ENCODE measurements at regions not wholly inside any gene's neighbourhood (a gene's known extent, or its start where the extent isn't known, plus 50 kb on each side); places are given as distances from the start of the nearest gene placed in this dataset.

GRCh38 chrX:40501164-40501855 is 79.5 kb upstream of the ATP6AP2 start:
- H3K27ac Mint-ChIP-seq, result no peak overlapping the region
- H3K36me3 Mint-ChIP-seq, result no peaks in the 10 kb centered on the region
- H3K27me3 Mint-ChIP-seq, result peaks cover 20% of the 10 kb centered on the region
- no peak overlapping the region for H3K4me3 Mint-ChIP-seq
- no peaks in the 10 kb centered on the region for H3K4me1 Mint-ChIP-seq
- no peak for ATAC-seq
- H3K9me3 Mint-ChIP-seq, result no peaks in the 10 kb centered on the region

GRCh38 chrX:40496728-40497127 is 84.0 kb upstream of the ATP6AP2 start:
- Mint-ChIP-seq H3K36me3 (no peaks in the 10 kb centered on the region), H3K27ac (no peak overlapping the region), H3K4me3 (no peak overlapping the region), H3K27me3 (peaks cover 20% of the 10 kb centered on the region), H3K9me3 (no peaks in the 10 kb centered on the region), H3K4me1 (no peaks in the 10 kb centered on the region)
- no peak for ATAC-seq

GRCh38 chrX:40495659-40496058 is 85.1 kb upstream of the ATP6AP2 start:
- no peaks in the 10 kb centered on the region for H3K36me3 Mint-ChIP-seq
- H3K9me3 Mint-ChIP-seq, result no peaks in the 10 kb centered on the region
- no peak overlapping the region for H3K27ac Mint-ChIP-seq
- no peak overlapping the region for H3K4me3 Mint-ChIP-seq
- H3K27me3 Mint-ChIP-seq, result peaks cover 20% of the 10 kb centered on the region
- no peak for ATAC-seq
- H3K4me1 Mint-ChIP-seq, result no peaks in the 10 kb centered on the region

GRCh38 chrX:40494005-40494404 is 86.8 kb upstream of the ATP6AP2 start:
- no peaks in the 10 kb centered on the region for H3K36me3 Mint-ChIP-seq
- H3K9me3 Mint-ChIP-seq, result no peaks in the 10 kb centered on the region
- H3K4me3 Mint-ChIP-seq, result no peak overlapping the region
- no peak for ATAC-seq
- no peak overlapping the region for H3K27ac Mint-ChIP-seq
- H3K27me3 Mint-ChIP-seq, result peaks cover 9% of the 10 kb centered on the region
- H3K4me1 Mint-ChIP-seq, result no peaks in the 10 kb centered on the region

DNA sequence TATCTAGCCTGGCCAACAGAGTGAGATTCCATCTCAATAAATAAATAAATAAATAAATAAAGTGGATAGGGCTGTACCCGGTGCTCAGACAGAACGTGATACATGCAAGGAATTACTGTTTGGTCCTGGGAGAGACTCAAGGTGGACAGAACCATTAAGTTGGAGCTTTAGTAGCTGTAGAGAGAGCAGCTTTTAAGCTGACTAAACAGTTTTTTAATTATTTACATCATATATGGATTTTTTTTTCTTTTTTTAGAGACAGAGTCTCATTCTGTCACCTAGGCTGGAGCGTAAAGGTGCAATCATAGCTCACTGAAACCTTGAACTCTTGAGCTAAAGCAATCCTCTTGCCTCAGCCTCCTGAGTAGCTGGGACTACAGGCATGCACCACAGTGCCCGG is 92.5 kb upstream of the ATP6AP2 start:
- no peak overlapping the region for H3K4me3 Mint-ChIP-seq
- H3K27ac Mint-ChIP-seq, result no peak overlapping the region
- H3K36me3 Mint-ChIP-seq, result no peaks in the 10 kb centered on the region
- H3K27me3 Mint-ChIP-seq, result no peaks in the 10 kb centered on the region
- ATAC-seq, result no peak
- H3K4me1 Mint-ChIP-seq, result no peaks in the 10 kb centered on the region
- peaks cover 9% of the 10 kb centered on the region for H3K9me3 Mint-ChIP-seq

GRCh38 chrX:40485973-40486372 is 94.8 kb upstream of the ATP6AP2 start:
- peaks cover 9% of the 10 kb centered on the region for H3K9me3 Mint-ChIP-seq
- no peak for ATAC-seq
- H3K36me3 Mint-ChIP-seq, result no peaks in the 10 kb centered on the region
- H3K4me3 Mint-ChIP-seq, result no peak overlapping the region
- no peaks in the 10 kb centered on the region for H3K27me3 Mint-ChIP-seq
- H3K27ac Mint-ChIP-seq, result no peak overlapping the region
- H3K4me1 Mint-ChIP-seq, result no peaks in the 10 kb centered on the region

DNA sequence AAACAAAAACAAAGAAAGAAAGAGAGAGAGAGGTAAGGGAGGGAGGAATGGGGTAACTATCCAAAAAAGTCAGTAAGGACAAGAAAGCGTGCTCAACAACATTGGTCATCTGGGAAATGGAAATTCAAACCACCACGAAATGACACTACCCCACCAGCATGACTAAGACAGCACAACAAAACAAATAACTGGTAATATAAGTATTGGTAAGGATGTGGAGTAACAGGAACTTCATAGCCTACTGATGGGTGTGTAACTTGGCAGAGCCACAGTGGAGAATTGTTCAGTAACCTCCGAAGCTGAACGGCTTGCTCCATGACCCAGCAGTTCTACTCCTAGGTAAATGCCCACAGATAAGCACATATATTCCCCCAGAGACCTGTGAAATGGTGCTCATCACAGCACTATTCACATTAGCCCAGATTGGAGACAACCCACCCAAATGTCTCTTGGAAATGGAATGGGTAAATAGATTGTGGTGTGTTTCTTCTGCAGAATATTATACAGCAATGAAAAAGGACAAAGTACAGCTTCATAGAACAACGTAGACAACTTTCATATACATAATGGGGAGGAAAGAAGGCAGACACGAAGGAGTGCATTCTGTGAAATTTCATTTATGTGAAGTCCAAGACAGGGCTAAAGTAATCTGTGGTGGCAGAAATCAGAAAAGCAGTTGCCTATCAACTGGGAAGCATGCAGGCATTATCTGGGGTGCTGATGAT is 95.5 kb upstream of the ATP6AP2 start:
- no peaks in the 10 kb centered on the region for H3K36me3 Mint-ChIP-seq
- peaks cover 9% of the 10 kb centered on the region for H3K9me3 Mint-ChIP-seq
- H3K4me1 Mint-ChIP-seq, result no peaks in the 10 kb centered on the region
- no peak overlapping the region for H3K4me3 Mint-ChIP-seq
- H3K27me3 Mint-ChIP-seq, result no peaks in the 10 kb centered on the region
- no peak overlapping the region for H3K27ac Mint-ChIP-seq
- no peak for ATAC-seq

- no peaks in the 10 kb centered on the region for H3K36me3 Mint-ChIP-seq
- H3K4me1 Mint-ChIP-seq, result no peaks in the 10 kb centered on the region
- no peaks in the 10 kb centered on the region for H3K27me3 Mint-ChIP-seq
- no peak overlapping the region for H3K27ac Mint-ChIP-seq
- peaks cover 9% of the 10 kb centered on the region for H3K9me3 Mint-ChIP-seq
- no peak for ATAC-seq
- no peak overlapping the region for H3K4me3 Mint-ChIP-seq
Measured at GRCh38 chrX:40484408-40485091, 96.2 kb upstream of the ATP6AP2 start.

- H3K36me3 Mint-ChIP-seq, result no peaks in the 10 kb centered on the region
- H3K4me3 Mint-ChIP-seq, result no peak overlapping the region
- no peak for ATAC-seq
- no peaks in the 10 kb centered on the region for H3K4me1 Mint-ChIP-seq
- H3K9me3 Mint-ChIP-seq, result peaks cover 9% of the 10 kb centered on the region
- H3K27ac Mint-ChIP-seq, result no peak overlapping the region
- H3K27me3 Mint-ChIP-seq, result no peaks in the 10 kb centered on the region
Measured at GRCh38 chrX:40483502-40483901, 97.3 kb upstream of the ATP6AP2 start.

DNA sequence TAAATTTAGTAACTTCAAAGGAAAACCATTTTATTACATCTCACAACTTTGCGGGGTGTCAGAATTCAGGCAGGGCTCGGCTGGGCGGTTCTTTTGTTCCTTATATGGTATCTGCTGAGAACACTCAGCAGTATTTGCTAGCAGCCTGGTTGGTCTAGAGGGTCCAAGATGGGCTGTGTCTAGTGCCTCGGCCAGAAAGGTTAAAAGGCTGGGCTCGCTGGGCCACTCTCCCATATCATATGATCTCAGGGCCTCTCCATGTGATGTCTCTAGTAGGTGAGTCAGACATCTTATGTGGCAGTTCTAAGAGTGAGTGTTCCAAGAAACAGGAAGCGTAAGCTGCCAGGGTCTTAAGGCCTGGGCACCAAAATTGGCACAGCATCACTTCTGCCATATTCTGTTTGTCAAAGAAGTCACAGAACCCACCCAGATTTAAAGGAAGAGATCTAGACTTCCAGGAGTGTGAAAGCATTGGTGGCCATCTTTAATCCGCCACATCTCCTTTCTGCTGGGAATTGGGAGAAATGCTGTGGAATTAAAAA is 100.9 kb upstream of the ATP6AP2 start:
- H3K4me1 Mint-ChIP-seq, result no peaks in the 10 kb centered on the region
- no peaks in the 10 kb centered on the region for H3K36me3 Mint-ChIP-seq
- no peak for ATAC-seq
- no peak overlapping the region for H3K4me3 Mint-ChIP-seq
- no peak overlapping the region for H3K27ac Mint-ChIP-seq
- peaks cover 1% of the 10 kb centered on the region for H3K9me3 Mint-ChIP-seq
- peaks cover 4% of the 10 kb centered on the region for H3K27me3 Mint-ChIP-seq

DNA sequence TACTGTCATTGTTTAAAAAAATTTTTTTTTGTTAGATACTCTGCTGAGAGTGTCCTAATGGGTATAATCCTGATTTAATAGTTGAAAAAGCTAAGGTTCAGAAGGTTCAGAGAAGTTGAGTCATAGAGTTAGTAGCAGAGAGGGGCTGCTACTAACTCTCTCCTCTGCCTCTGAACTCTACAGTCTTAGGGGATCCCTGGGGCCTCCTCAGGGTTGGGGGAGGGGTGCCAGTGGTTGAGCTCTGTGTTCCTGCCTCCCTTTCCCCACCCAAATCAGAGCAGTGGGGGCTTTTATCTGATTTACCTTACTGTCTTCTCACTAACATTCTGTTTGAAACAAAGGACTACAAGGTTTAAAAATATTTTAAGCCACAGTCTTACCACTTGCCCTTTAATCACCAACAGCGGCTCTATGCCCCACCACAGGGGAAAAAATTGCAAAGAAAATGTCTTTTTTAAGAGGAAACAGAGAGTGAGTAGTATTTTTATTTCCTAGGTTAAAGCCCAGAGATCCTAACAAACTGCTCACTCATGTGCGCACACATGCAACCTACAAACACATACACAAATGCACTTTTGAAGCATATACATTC is 102.2 kb upstream of the ATP6AP2 start:
- H3K4me1 Mint-ChIP-seq, result peaks cover 8% of the 10 kb centered on the region
- H3K36me3 Mint-ChIP-seq, result no peaks in the 10 kb centered on the region
- H3K27me3 Mint-ChIP-seq, result peaks cover 17% of the 10 kb centered on the region
- H3K9me3 Mint-ChIP-seq, result no peaks in the 10 kb centered on the region
- no peak for ATAC-seq
- no peak overlapping the region for H3K4me3 Mint-ChIP-seq
- no peak overlapping the region for H3K27ac Mint-ChIP-seq

GRCh38 chrX:40476958-40477357 is 103.8 kb upstream of the ATP6AP2 start:
- Mint-ChIP-seq H3K27me3 (peaks cover 33% of the 10 kb centered on the region), H3K9me3 (no peaks in the 10 kb centered on the region), H3K27ac (no peak overlapping the region), H3K4me1 (peaks cover 24% of the 10 kb centered on the region), H3K36me3 (no peaks in the 10 kb centered on the region), H3K4me3 (no peak overlapping the region)
- ATAC-seq, result no peak

GRCh38 chrX:40474645-40475044 is 106.1 kb upstream of the ATP6AP2 start:
- H3K4me1 Mint-ChIP-seq, result peaks cover 29% of the 10 kb centered on the region
- no peak overlapping the region for H3K4me3 Mint-ChIP-seq
- no peak overlapping the region for H3K27ac Mint-ChIP-seq
- no peak for ATAC-seq
- peaks cover 41% of the 10 kb centered on the region for H3K27me3 Mint-ChIP-seq
- no peaks in the 10 kb centered on the region for H3K36me3 Mint-ChIP-seq
- no peaks in the 10 kb centered on the region for H3K9me3 Mint-ChIP-seq

GRCh38 chrX:40474205-40474626 is 106.6 kb upstream of the ATP6AP2 start:
- H3K9me3 Mint-ChIP-seq, result no peaks in the 10 kb centered on the region
- H3K36me3 Mint-ChIP-seq, result no peaks in the 10 kb centered on the region
- H3K4me1 Mint-ChIP-seq, result peaks cover 29% of the 10 kb centered on the region
- H3K27ac Mint-ChIP-seq, result no peak overlapping the region
- ATAC-seq, result no peak
- H3K4me3 Mint-ChIP-seq, result no peak overlapping the region
- peaks cover 41% of the 10 kb centered on the region for H3K27me3 Mint-ChIP-seq

DNA sequence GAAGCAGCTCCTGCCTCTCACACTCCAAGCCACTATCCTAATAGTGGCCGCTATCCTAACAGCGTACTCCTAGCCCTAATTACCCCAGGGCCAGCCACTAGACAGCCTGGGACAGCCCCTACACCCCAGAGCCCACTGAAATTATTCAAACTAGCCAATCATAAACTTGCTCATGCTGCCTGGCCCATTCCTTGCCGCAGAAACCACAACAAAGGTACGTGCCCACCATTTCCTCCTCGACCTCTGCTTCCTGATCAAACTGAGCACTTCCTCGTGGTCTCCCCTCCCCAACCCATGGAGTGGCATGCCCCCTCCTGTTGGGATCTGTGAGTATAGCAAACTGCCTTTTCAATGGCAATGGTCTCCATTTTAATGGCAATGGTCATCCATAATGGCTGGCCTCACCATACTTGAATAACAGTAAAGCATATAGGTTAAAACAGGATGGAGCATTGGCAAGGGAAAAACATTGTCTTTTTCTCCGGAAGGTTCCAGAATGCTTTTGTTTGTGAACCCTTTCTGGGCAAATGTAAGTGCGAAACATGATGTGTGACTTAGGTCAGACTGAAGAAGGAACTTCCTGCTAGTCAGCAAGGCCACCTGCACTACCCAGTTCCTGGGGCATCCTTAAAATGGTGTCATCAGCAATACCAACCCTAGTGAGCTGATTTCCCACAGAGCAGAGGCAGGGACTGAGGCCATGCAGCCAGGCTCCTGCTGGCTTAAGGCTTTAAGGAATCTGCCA is 107.1 kb upstream of the ATP6AP2 start:
- H3K4me1 Mint-ChIP-seq, result peaks cover 32% of the 10 kb centered on the region
- peaks cover 41% of the 10 kb centered on the region for H3K27me3 Mint-ChIP-seq
- no peaks in the 10 kb centered on the region for H3K36me3 Mint-ChIP-seq
- no peak for ATAC-seq
- H3K4me3 Mint-ChIP-seq, result no peak overlapping the region
- H3K9me3 Mint-ChIP-seq, result no peaks in the 10 kb centered on the region
- no peak overlapping the region for H3K27ac Mint-ChIP-seq

Data from stimulated activated memory B cell treated with anti-CD40 and anti-IgM and Interleukin-4, amounts not matched to agents 10 μg/mL and 1 μg/mL and 100 μg/mL, for 72 hours (primary cell).